ENCODE measurements at regions not wholly inside any gene's neighbourhood (a gene's known extent, or its start where the extent isn't known, plus 50 kb on each side); places are given as distances from the start of the nearest gene placed in this dataset.

DNA sequence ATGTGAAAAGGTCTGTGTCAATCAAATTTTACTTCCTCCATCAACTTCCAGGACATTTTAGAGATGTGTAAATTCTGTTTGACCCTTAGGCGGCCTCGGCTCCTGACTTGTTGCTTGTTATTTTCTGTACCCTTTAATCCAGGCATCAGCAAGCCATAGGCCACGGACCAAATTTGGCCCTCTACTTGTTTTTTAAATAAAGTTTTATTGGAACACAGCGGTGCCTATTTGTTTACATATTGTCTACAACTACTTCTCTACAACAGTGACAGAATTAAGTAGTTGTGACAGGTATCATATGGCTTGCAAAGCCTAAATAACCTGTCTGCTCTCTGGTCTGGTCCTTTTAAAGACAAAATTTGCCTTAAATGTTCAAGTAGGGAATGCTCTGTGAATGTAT lies 132.1 kb downstream of the AACS start:
- TF ChIP-seq, protein P1, sequence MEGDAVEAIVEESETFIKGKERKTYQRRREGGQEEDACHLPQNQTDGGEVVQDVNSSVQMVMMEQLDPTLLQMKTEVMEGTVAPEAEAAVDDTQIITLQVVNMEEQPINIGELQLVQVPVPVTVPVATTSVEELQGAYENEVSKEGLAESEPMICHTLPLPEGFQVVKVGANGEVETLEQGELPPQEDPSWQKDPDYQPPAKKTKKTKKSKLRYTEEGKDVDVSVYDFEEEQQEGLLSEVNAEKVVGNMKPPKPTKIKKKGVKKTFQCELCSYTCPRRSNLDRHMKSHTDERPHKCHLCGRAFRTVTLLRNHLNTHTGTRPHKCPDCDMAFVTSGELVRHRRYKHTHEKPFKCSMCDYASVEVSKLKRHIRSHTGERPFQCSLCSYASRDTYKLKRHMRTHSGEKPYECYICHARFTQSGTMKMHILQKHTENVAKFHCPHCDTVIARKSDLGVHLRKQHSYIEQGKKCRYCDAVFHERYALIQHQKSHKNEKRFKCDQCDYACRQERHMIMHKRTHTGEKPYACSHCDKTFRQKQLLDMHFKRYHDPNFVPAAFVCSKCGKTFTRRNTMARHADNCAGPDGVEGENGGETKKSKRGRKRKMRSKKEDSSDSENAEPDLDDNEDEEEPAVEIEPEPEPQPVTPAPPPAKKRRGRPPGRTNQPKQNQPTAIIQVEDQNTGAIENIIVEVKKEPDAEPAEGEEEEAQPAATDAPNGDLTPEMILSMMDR (IDR thresholded peaks at IDR 0.05), result no peak
- no peak for TF ChIP-seq EZH2 (IDR thresholded peaks at IDR 0.05)
- TF ChIP-seq EZH2phosphoT487 (IDR thresholded peaks at IDR 0.05), result no peak
